ENCODE measurements at regions not wholly inside any gene's neighbourhood (a gene's known extent, or its start where the extent isn't known, plus 50 kb on each side); places are given as distances from the start of the nearest gene placed in this dataset.

GRCh38 chr1:98385652-98386051 lies 275.9 kb upstream of the SNX7 start:
- Histone ChIP-seq H3K4me1 (ENCODE audit: control insufficient read depth, low read length) (no peaks in the 10 kb centered on the region), H3K27ac (ENCODE audit: low read depth, low read length) (no peak overlapping the region), H3K79me2 (ENCODE audit: control insufficient read depth, low read length) (no peaks in the 10 kb centered on the region), H3K27me3 (ENCODE audit: control insufficient read depth, low read length) (no peaks in the 10 kb centered on the region), H3K9me3 (ENCODE audit: control insufficient read depth, insufficient read depth, low read length) (no peaks in the 10 kb centered on the region), H3K4me2 (ENCODE audit: low read length) (no peak overlapping the region), H3K36me3 (ENCODE audit: control insufficient read depth, low read length) (no peaks in the 10 kb centered on the region), H3K9me2 (replicated peaks; ENCODE audit: control insufficient read depth, low read length) (no peaks in the 10 kb centered on the region), H4K20me1 (ENCODE audit: control insufficient read depth, insufficient read depth, low read depth, low read length) (no peaks in the 10 kb centered on the region), H3F3A (ENCODE audit: control insufficient read depth, insufficient read depth) (no peaks in the 10 kb centered on the region), H3K4me3 (ENCODE audit: low read length) (no peak overlapping the region)
- TF ChIP-seq CTCF (IDR thresholded peaks at IDR 0.05; ENCODE audit: low read depth, low read length, poor library complexity, severe bottlenecking) = no peak
- TF ChIP-seq EZH2phosphoT487 (IDR thresholded peaks at IDR 0.05; ENCODE audit: borderline replicate concordance, low read length) = no peak

- no peaks in the 10 kb centered on the region for H3K36me3 ChIP-seq (ENCODE audit: control insufficient read depth, low read length)
- no peaks in the 10 kb centered on the region for H3K9me3 ChIP-seq (ENCODE audit: control insufficient read depth, insufficient read depth, low read length)
- no peaks in the 10 kb centered on the region for H3K9me2 ChIP-seq (replicated peaks; ENCODE audit: control insufficient read depth, low read length)
- TF ChIP-seq EZH2phosphoT487 (IDR thresholded peaks at IDR 0.05; ENCODE audit: borderline replicate concordance, low read length) (no peak), CTCF (IDR thresholded peaks at IDR 0.05; ENCODE audit: low read depth, low read length, poor library complexity, severe bottlenecking) (no peak)
- H3K4me2 ChIP-seq (ENCODE audit: low read length) = no peak overlapping the region
- no peaks in the 10 kb centered on the region for H3K27me3 ChIP-seq (ENCODE audit: control insufficient read depth, low read length)
- H4K20me1 ChIP-seq (ENCODE audit: control insufficient read depth, insufficient read depth, low read depth, low read length) = no peaks in the 10 kb centered on the region
- no peak overlapping the region for H3K27ac ChIP-seq (ENCODE audit: low read depth, low read length)
- H3K4me1 ChIP-seq (ENCODE audit: control insufficient read depth, low read length) = no peaks in the 10 kb centered on the region
- H3F3A ChIP-seq (ENCODE audit: control insufficient read depth, insufficient read depth) = no peaks in the 10 kb centered on the region
- H3K79me2 ChIP-seq (ENCODE audit: control insufficient read depth, low read length) = no peaks in the 10 kb centered on the region
- no peak overlapping the region for H3K4me3 ChIP-seq (ENCODE audit: low read length)
Observed at GRCh38 chr1:98384461-98385141, 276.9 kb upstream of the SNX7 start.

- no peaks in the 10 kb centered on the region for H3K27me3 ChIP-seq (ENCODE audit: control insufficient read depth, low read length)
- no peaks in the 10 kb centered on the region for H3K79me2 ChIP-seq (ENCODE audit: control insufficient read depth, low read length)
- no peak overlapping the region for H3K27ac ChIP-seq (ENCODE audit: low read depth, low read length)
- no peaks in the 10 kb centered on the region for H3K9me2 ChIP-seq (replicated peaks; ENCODE audit: control insufficient read depth, low read length)
- no peaks in the 10 kb centered on the region for H4K20me1 ChIP-seq (ENCODE audit: control insufficient read depth, insufficient read depth, low read depth, low read length)
- TF ChIP-seq CTCF (IDR thresholded peaks at IDR 0.05; ENCODE audit: low read depth, low read length, poor library complexity, severe bottlenecking) (no peak), EZH2phosphoT487 (IDR thresholded peaks at IDR 0.05; ENCODE audit: borderline replicate concordance, low read length) (no peak)
- H3F3A ChIP-seq (ENCODE audit: control insufficient read depth, insufficient read depth) = no peaks in the 10 kb centered on the region
- H3K4me1 ChIP-seq (ENCODE audit: control insufficient read depth, low read length) = no peaks in the 10 kb centered on the region
- no peaks in the 10 kb centered on the region for H3K9me3 ChIP-seq (ENCODE audit: control insufficient read depth, insufficient read depth, low read length)
- H3K4me3 ChIP-seq (ENCODE audit: low read length) = no peak overlapping the region
- H3K36me3 ChIP-seq (ENCODE audit: control insufficient read depth, low read length) = no peaks in the 10 kb centered on the region
- H3K4me2 ChIP-seq (ENCODE audit: low read length) = no peak overlapping the region
Observed at GRCh38 chr1:98382986-98383740, 278.4 kb upstream of the SNX7 start.

Measured in DOHH2 (cell line).